Cardiac septum (tissue), 1 donor: ENCODE measurements at regions not wholly inside any gene's neighbourhood (a gene's known extent, or its start where the extent isn't known, plus 50 kb on each side); places are given as distances from the start of the nearest gene placed in this dataset.
"Not testable (repeated sequence)": the region's sequence is repeated elsewhere in the genome, so short reads cannot be mapped to it uniquely, and the experiment has no call there.

ENCODE experiments used
- DNase-seq: peaks from one replicate; pipeline ENCODE4 v3.0.0-alpha.2; 2020; ENCODE audit warnings: low spot score
- intact Hi-C: fragments of 100-400 bp; cut with DNase I; formaldehyde crosslinking; loops from one replicate; pipeline ENCODE4 v1.14.0; 2022
- donor health status: DM: no; HTN: no; CAD: no.

DNA sequence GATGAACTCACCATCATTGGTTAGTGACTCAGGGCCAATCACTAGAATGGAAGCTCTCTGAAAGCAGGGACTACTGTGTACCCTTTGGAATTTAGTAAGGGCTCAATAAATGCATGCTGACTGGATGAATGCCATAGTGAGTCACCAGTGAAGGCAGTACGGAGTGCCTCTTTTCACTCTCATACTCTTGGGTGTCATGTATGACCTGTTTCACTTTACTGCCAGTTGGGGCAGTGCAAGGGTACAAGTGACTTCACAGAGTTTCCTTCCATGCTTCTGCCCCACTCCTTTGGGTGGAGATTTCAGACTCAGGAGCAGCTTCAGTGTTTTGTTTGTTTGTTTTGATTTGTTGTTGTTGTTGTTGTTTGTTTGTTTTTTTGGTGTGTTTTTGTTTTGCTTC, 57.7 kb downstream of the SOX3 start:
- intact Hi-C loops = no loop called here
- DNase-seq = no peak

DNA sequence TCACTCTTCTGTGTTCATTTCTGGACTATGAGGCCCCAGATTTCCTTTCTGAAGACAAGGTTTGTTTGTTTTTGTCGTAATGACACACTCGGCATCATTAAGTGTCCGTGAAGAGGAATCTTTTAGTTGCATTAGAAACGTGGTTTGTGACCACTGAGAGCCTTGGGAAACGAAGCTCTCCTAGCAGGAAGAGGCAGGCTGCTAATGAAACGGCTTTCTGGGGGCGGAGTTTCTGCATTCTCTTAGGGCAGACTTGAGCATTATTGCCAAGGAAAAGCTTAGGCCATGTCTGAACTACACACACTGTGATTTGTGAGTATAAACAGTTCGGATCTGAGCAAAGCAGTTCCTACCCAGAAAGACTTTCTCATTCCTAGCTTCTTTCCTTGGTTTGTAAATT, 64.0 kb downstream of the SOX3 start:
- intact Hi-C loops = no loop called here
- DNase-seq = no peak

DNA sequence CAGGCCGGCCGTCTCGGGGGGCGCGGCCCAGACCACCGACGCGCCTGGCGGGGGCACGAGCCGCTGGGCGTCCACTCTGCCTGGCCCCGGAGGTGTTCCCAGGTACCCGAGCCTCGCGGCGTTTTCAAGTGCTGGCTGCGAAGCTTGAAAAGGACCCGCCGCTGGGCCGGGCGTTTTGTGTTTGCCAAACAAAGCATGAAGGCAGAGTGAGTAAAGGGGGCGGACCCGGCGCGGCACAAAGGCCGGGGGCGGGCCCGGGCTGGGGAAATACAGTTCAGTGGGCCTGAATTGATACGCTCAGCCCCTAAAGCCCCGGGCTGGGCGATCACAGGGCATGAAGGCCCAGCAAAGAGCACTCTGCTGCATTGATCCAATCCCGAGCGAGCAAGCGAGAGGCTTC, 65.4 kb downstream of the SOX3 start:
- no peak for DNase-seq
- intact Hi-C loops = no loop called here

DNA sequence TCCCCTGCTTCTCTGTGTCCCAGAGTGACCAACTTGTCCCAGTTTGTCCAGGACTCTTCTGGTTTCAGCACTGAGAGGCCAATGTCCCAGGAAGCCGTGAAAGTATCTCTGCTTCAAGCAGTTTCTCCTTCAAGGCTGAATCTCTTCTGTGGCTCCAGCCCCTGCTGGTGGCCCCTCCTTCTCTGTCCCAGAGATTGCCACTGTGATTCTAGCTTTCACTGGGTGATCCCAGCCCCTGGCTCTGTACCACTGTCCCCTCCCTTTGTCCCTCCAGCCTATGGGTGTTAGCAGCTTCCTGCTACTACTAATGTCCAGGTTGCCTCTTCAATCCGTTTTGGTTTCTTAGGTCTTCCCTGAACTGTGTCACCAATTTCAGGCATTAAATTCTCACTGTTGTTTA, 70.5 kb downstream of the SOX3 start:
- intact Hi-C loops = no loop called here
- no peak for DNase-seq

DNA sequence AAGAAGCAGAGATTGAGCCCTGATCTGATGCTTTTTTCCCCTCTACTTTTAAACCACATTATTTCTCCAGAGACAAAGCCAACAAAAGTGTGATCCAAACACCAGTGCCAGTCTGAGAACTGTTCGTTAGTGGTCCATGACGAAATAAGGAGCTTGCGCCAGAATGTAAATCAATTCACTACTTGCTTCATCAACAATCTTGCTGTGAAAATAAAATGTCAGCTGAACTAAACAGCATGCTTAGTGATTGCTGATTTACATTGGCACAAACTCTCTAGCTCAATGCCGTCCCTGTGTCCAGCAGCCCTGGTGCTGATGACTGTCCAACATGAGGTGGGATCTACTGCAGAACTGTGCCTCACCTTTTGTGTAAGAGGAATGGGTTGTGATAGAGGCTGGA, 71.3 kb downstream of the SOX3 start:
- DNase-seq = no peak
- intact Hi-C loops = no loop called here

DNA sequence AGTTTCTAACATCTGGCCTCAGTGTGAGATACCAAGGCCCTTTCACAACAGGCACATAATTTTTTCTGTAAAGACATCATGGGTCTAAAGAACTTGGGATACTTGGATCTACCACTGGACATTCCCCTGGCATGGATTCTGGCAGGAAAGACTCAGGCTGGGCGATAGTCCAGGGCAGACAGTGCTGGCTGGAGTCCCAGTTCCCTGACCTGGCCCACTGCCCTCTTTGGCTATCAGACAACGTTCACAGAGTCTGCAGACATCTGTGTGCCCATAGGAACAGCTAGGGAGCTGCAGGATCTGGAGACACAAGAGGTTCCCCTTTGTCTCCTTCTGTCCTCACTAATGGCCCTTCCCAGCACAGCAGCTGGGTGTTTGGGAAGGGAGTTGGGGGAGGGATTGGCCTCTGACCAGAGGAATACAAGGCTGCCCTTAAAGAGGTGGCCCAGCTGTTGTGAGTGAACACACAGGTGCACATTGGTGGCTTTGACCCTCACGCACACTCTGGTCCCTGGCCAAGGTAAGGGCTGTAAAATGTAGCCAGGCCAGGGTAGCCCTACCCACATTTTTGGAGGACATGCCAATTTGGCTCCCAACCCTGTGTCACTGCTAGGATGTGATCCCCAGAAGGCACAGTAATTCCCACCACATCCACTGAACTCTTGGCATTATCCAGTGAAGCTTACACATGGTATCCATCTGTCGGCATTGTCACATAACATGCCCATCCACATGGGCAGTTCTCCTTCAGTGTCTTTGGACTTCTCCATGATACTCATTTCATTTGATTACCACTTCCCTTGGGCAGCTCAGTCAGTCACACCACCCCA, 72.3 kb downstream of the SOX3 start:
- no peak for DNase-seq
- intact Hi-C loops = no loop called here

DNA sequence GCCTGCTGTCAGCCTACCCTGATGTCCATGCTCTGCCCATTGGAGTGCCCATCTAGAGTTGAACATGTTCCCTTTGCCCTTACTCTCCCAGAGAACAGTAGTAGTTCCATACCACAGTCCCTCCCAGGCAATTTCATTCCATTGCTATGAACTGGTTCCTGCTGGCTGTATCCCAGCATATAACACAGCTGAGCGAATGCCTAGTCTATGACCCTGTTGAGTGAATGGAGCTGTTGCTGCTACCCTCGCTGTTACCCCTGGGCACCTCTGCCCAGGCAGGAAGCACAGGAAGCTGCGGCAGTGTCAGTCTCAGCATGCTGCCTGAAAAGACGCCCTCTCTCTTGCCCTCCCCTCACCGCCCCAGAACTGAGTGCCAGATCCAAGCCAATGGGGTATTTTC, 73.3 kb downstream of the SOX3 start:
- intact Hi-C loops = no loop called here
- no peak for DNase-seq

DNA sequence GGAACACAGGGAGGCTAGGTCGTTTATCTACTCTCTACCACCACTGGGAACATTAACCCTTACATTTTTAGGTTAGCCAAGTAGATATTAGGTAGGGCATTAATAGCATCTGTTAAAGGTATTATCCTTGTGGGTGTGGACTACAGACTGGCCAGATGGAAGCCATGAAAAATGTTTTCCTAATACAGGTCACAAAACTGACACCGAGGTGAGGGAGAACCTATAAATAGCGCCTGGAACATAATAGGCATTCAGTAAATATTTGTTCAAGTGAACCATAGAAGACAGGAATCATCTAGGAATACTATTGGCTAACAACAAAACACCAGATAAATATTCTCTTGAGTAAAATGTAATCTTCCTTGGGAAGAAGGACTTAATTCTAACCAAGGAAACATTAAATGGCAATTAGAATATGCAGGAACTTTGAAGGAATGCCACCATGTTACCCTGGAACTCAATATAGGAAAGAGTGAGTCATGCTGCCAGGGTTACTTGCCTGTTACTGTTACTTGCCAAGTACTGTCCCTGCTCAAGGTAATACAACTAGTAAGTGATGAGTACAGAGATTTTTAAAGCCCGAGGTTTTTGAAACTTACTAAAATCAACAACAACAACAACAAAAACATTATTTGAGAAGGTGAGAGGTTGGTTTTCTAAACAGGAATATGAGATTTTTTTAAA, 79.0 kb downstream of the SOX3 start:
- intact Hi-C loops = no loop called here
- DNase-seq = no peak

DNA sequence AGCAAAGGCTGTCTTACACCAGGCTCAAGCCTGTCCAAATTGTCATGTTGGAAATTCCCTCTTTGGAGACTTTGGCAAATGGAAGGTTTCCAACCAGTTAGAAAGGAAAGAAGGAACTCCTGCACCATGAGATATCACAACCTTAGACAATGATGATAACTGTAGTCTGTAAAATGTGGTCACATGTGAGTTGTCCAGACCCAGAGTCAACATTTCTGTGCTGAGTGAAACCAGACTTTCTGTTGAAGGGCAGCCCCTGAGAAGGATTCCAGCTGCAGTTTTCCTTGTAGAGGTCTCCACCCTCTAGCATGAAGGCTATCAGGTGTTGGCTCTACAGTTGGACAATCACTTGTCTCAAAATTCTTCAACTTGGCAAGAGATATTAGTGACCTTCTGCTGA, 82.4 kb downstream of the SOX3 start:
- no peak for DNase-seq
- intact Hi-C loops = no loop called here

DNA sequence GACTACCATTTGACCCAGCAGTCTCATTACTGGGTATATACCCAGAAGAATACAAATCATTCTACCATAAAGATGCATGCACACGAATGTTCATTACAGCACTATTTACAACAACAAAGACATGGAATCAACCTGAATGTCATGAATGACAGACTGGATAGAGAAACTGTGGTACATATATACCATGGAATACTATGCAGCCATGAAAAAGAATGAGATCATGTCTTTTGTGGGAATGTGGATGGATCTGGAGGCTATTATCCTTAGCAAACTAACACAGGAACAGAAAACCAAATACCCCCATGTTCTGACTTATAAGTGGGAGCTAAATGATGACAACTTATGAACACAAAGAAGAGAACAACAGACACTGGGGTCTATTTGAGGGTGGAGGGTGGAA, 102.7 kb downstream of the SOX3 start:
- intact Hi-C loops, DNase-seq: not testable (repeated sequence)

DNA sequence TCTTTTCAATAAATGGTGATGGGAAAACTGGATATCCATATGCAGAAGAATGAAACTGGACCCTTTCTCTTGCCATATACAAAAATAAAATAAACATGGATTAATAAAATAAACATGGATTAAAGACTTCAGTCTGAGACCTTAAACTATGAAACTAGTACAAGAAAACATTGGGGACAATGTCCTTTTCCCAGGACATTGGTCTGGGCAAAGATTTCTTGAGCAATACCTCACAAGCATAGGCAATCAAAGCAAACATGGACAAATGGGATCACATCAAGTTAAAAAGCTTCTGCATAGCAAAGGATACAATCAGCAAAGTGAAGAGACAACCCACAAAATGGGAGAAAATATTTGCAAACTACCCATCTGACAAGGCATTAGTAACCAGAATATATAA, 108.5 kb downstream of the SOX3 start:
- DNase-seq, intact Hi-C loops: not testable (repeated sequence)

DNA sequence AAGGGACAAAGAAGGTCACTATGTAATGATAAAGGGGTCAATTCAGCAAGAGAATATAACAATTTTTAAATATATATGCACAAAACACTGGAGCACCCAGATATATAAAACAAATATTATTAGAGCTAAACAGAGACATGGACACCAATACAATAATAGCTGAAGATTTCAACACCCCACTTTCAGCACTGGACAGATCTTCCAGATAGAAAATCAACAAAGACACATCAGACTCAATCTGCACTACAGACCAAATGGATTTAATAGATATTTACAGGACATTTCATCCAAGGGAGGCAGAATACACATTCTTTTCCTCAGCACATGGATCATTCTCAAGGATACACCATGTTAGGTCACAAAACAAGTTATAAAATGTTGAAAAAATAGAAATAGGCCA, 111.4 kb downstream of the SOX3 start:
- intact Hi-C loops = no loop called here
- no peak for DNase-seq

DNA sequence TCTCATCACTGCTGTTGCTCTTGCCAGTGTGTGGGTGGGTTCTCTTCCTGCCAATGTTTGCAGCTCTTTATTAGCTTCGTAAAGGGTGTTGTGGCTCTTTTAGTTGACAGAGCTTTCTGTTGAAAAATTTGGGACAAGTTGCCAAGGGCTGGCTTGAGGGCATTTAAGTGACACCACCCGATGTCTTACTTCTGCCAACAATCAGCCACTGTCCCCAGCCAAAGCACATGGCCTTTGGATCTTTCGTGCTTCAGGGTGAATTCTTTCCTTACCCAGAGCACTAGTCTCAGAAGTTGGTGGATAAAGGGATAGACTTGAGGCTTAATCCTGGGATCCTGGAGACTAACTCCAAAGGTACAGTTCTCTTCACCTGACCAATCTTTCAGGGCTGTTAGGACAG, 113.6 kb downstream of the SOX3 start:
- intact Hi-C loops = no loop called here
- no peak for DNase-seq

DNA sequence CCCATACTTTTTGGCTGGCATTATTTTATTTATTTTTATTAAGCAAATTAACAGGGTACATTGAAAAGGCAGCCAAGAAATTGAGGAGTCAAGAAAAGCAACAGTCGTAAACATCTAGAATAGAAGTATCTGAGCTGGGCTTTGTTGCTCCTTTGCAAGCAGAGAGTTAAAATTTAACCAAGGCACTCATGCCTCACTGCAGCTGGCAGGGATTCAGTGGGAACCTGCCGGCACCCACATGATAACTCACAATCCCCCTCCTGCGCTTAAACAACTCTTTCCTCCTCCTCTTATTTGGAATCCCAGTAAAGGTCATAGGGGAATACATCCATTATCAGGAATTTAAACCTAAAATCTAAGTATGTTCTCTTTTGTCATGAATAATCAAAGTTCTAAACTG, 115.5 kb downstream of the SOX3 start:
- intact Hi-C loops = no loop called here
- no peak for DNase-seq

DNA sequence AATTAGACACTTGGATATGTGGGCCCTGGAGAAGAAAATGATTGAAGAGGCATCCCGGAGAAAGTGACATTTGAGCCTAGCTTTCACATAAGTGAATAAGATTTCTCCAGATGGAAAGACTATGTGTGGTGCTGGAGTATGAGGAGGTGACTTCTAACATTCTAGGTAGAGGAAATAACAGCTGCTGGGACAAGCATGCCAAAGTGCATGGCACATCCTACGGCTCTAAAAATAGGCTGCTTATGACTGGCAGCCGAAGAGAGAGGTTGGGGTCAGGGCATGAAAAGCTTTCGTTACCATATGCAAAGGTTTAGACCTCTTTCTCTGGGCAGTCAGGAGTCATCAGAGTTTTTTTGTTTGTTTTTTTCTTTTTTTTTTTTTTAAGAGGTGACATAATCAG, 142.0 kb downstream of the SOX3 start:
- intact Hi-C loops = no loop called here
- DNase-seq = no peak

DNA sequence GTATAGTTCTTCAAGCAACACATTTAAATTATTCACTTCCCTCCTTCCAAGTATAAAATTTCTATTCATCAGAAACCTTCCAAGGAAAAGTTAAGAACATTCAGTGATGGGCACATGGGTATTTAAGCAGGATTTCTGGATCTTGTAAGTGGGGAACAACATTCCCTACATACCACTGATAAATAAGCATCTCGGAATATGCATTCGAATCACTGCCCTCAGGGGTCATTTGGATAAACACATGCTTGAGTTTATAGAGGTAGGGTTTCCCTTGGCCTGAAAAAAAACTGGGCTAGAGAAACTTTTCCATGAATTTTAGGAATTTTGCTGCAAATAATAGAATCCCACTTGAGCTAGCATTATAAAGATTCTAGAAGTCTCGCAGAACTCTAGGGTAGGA, 143.9 kb downstream of the SOX3 start:
- DNase-seq = no peak
- intact Hi-C loops = no loop called here

DNA sequence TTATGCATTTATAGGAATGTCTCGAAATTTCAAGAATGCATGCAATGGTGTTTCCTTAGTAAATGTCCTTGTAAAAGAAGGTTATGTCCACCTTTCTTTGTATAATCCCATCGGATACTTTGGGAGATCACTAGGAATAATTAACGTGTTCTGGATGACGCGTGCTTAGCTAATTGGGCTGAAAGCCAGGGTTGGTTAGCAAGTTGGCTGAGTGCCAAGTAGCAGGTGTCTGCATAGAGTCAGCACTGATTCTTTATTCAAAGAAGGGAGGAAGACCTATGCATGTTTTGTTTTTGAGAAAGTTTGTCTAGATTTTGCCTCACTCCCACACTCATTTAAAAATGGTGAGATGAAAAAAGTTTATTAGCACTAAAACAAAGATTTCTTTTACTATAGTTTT, 144.6 kb downstream of the SOX3 start:
- intact Hi-C loops = no loop called here
- DNase-seq = no peak

DNA sequence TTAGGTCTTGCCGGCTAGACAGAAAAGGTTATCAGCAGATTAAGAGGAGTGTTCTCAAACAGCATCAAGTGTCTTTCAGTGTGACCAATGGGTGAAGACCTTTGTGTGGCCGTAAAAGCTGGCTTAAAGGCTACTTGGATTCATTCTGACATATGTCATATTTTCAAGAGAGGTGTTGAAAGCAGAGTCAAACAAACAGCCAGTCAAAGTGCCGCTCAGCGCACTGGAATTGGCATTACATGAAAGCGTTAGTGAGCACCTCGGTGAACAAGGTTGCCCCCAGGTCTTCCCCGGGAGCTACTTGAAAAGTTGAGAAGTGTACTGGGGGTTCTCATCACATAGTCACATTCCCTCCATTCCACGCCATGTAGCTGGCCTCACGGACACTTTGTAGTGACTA, 148.9 kb downstream of the SOX3 start:
- no peak for DNase-seq
- intact Hi-C loops = no loop called here

DNA sequence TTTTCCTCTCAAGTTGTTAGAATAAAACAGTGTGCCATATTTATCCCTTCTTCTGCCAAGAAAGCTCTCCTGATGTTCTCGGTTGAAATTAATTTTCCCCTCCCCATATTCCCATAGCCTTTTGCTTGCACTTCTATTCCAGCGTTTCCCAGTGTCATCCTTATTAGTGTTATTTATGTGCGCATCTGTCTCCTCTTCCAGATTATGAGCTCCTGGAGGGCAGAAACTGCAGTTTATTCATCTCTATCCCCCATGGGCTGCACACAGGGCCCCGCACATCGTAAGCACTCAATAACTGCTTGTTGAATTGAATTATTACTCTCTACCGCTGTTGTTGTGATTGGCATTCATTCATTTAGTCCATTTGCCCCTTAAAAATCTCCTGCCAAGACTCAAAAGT, 149.4 kb downstream of the SOX3 start:
- no peak for DNase-seq
- intact Hi-C loops = no loop called here

DNA sequence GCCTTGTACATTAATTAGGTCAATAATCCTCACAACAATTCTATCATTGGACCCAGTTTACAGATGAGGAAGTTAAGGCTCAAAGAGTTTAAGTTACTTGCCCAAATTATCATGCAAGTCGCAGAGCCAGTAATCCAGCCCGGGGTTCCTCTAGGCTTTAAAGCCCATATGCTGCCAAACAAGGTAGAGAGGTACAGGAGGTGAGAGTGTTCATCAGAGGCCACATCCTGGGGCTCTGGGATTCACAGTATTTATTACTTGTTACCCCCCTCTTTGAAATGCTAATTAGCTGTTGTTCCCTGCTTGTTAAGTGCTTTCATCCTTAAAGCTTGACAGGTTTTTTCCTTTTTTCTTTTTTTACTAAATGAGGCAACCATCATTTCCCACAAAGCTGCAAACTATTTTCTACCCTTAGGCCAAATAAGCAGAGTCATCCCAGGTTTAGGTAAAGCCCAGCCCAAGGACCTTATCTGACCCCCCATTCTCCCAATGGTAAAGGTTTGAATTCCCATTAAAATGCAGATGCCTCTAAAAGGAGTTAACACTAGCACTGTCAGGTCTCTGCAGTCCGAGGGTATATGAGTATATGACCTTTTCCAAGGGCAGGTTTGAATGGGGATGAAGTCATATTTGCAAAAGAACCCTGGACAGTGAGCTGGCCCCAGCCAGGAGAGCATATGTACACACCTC, 150.3 kb downstream of the SOX3 start:
- intact Hi-C loops = no loop called here
- DNase-seq = no peak

DNA sequence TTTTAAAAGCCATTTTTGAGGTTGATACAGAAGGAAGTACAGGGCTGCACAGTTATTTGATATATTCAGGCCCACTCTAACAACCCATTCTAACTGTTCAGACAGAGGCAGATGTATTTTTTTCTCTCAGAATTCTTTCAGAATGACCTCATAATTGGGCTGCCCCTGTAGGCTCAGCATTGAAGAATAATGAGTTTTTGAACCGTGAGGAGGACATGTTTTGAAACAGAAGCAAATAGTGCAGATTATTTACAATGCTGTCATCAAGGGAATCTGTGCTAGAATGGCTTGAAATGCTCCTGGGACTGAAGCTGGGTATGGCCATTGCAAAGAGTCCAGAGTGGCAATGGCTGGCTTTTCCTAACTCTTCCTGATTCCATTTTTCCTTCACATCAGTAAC, 158.1 kb downstream of the SOX3 start:
- no peak for DNase-seq
- intact Hi-C loops = no loop called here
